Natural killer cell treated with Interleukin-12 subunit alpha and Interleukin-12 subunit beta and Interleukin-15 and Interleukin-18, amount 100 ng/mL, for 72 hours (primary cell): ENCODE measurements at regions not wholly inside any gene's neighbourhood (a gene's known extent, or its start where the extent isn't known, plus 50 kb on each side); places are given as distances from the start of the nearest gene placed in this dataset.
"Not testable (repeated sequence)": the region's sequence is repeated elsewhere in the genome, so short reads cannot be mapped to it uniquely, and the experiment has no call there.

Experiments
- ATAC-seq, 2 donors: fragments of 150-1000 bp; cut with Tn5 transposase in 1 of 2; sonication (Bioruptor Pico), chemical (Tn5 transposase) in 1 of 2; 2 replicates each; pipeline ENCODE4 v1.10.0; 2021
- DNase-seq: peaks from one replicate; pipeline ENCODE4 v3.0.0; 2022; ENCODE audit warnings: low spot score
- H3K27ac Mint-ChIP-seq, 2 donors: 1 replicate in 1 of 2; 2 replicates in 1 of 2; pipeline ENCODE4 v1.8.0; 2022; ENCODE audit warnings: mixed read lengths in 2 of 2, mild to moderate bottlenecking in 1 of 2, moderate library complexity in 1 of 2
- H3K27me3 Mint-ChIP-seq, 2 donors: 1 replicate in 1 of 2; 2 replicates in 1 of 2; pipeline ENCODE4 v1.8.0; 2022; ENCODE audit warnings: mixed read lengths in 2 of 2
- H3K36me3 Mint-ChIP-seq: one replicate; pipeline ENCODE4 v1.8.0; 2022; ENCODE audit warnings: mixed read lengths
- H3K4me1 Mint-ChIP-seq, 2 donors: 1 replicate in 1 of 2; 2 replicates in 1 of 2; pipeline ENCODE4 v1.8.0; 2022; ENCODE audit warnings: low read depth in 2 of 2, mixed read lengths in 2 of 2, mild to moderate bottlenecking in 1 of 2
- H3K4me3 Mint-ChIP-seq: one replicate; pipeline ENCODE4 v1.8.0; 2022; ENCODE audit warnings: mixed read lengths
- H3K9me3 Mint-ChIP-seq: 2 replicates; pipeline ENCODE4 v1.8.0; 2022; ENCODE audit warnings: mixed read lengths

- DNase-seq, result no peak
- Mint-ChIP-seq H3K4me1 (peaks cover 31 to 54% of the 10 kb centered on the region in 2 donors), H3K36me3 (peaks cover 10% of the 10 kb centered on the region), H3K9me3 (peaks cover 7% of the 10 kb centered on the region), H3K27me3 (no peaks in the 10 kb centered on the region), H3K4me3 (peak overlapping the region; percentile 22), H3K27ac (peak overlapping the region; percentile 17 to 76)
- ATAC-seq, result peak in 1 of 2 donors; percentile 16
These were observed 244.6 kb upstream of the TET2 start for GRCh38 chr4:104901961-104902605.

GRCh38 chr4:104905065-104905464 is 241.6 kb upstream of the TET2 start:
- no peaks in the 10 kb centered on the region for H3K36me3 Mint-ChIP-seq
- no peaks in the 10 kb centered on the region for H3K27me3 Mint-ChIP-seq
- no peak for ATAC-seq
- H3K9me3 Mint-ChIP-seq, result no peaks in the 10 kb centered on the region
- no peak overlapping the region for H3K27ac Mint-ChIP-seq
- H3K4me1 Mint-ChIP-seq, result peaks cover 15 to 39% of the 10 kb centered on the region in 2 donors
- H3K4me3 Mint-ChIP-seq, result no peak overlapping the region
- no peak for DNase-seq

- Mint-ChIP-seq H3K4me1 (peaks cover 13 to 36% of the 10 kb centered on the region in 2 donors), H3K36me3 (no peaks in the 10 kb centered on the region), H3K9me3 (no peaks in the 10 kb centered on the region), H3K4me3 (no peak overlapping the region), H3K27me3 (no peaks in the 10 kb centered on the region), H3K27ac (no peak overlapping the region)
- no peak for DNase-seq
- no peak for ATAC-seq
These were observed 241.1 kb upstream of the TET2 start for GRCh38 chr4:104905546-104905945.

- H3K27ac Mint-ChIP-seq, result no peak overlapping the region
- H3K9me3 Mint-ChIP-seq, result peaks cover 2% of the 10 kb centered on the region
- H3K36me3 Mint-ChIP-seq, result no peaks in the 10 kb centered on the region
- ATAC-seq, result no peak
- H3K4me1 Mint-ChIP-seq, result peaks cover 10 to 33% of the 10 kb centered on the region in 2 donors
- DNase-seq, result no peak
- H3K27me3 Mint-ChIP-seq, result no peaks in the 10 kb centered on the region
- H3K4me3 Mint-ChIP-seq, result no peak overlapping the region
These were observed 240.4 kb upstream of the TET2 start for GRCh38 chr4:104906276-104906675.

- Mint-ChIP-seq H3K27ac (no peak overlapping the region), H3K9me3 (peaks cover 6% of the 10 kb centered on the region), H3K4me3 (no peak overlapping the region), H3K36me3 (peaks cover under 1% of the 10 kb centered on the region), H3K27me3 (no peaks in the 10 kb centered on the region), H3K4me1 (peaks cover 8 to 30% of the 10 kb centered on the region in 2 donors)
- ATAC-seq, result no peak
- no peak for DNase-seq
These were observed 239.5 kb upstream of the TET2 start for GRCh38 chr4:104907074-104907649.

- peaks cover 9% of the 10 kb centered on the region for H3K36me3 Mint-ChIP-seq
These were observed 238.7 kb upstream of the TET2 start for GRCh38 chr4:104907991-104908390.

GRCh38 chr4:104909376-104909775 is 237.3 kb upstream of the TET2 start:
- Mint-ChIP-seq H3K27me3 (no peaks in the 10 kb centered on the region), H3K9me3 (peaks cover 8% of the 10 kb centered on the region), H3K36me3 (peaks cover 11% of the 10 kb centered on the region), H3K27ac (no peak overlapping the region), H3K4me3 (no peak overlapping the region), H3K4me1 (peaks cover 15 to 25% of the 10 kb centered on the region in 2 donors)
- DNase-seq (no peak), ATAC-seq (no peak)

More at GRCh38 chr4:104907991-104908390, 238.7 kb upstream of the TET2 start:
- H3K9me3 Mint-ChIP-seq, result peaks cover 8% of the 10 kb centered on the region
- H3K27me3 Mint-ChIP-seq, result no peaks in the 10 kb centered on the region
- no peak overlapping the region for H3K4me3 Mint-ChIP-seq
- H3K4me1 Mint-ChIP-seq, result peaks cover 15 to 31% of the 10 kb centered on the region in 2 donors
- H3K27ac Mint-ChIP-seq, result no peak overlapping the region
- DNase-seq (no peak), ATAC-seq (no peak)

GRCh38 chr4:104912518-104912917 is 234.2 kb upstream of the TET2 start:
- Mint-ChIP-seq H3K4me3 (peak overlapping the region; percentile 5), H3K27ac (peak overlapping the region; percentile 55 to 84), H3K9me3 (peaks cover 8% of the 10 kb centered on the region), H3K36me3 (peaks cover 11% of the 10 kb centered on the region), H3K4me1 (peaks cover 15 to 20% of the 10 kb centered on the region in 2 donors), H3K27me3 (no peaks in the 10 kb centered on the region)
- peak in 1 of 2 donors; percentile 68 for ATAC-seq
- DNase-seq, result no peak

GRCh38 chr4:104915373-104915772 is 231.3 kb upstream of the TET2 start:
- H3K9me3 Mint-ChIP-seq, result peaks cover 8% of the 10 kb centered on the region
- H3K27ac Mint-ChIP-seq, result no peak overlapping the region
- DNase-seq, result no peak
- no peak overlapping the region for H3K4me3 Mint-ChIP-seq
- peaks cover 11% of the 10 kb centered on the region for H3K36me3 Mint-ChIP-seq
- ATAC-seq, result no peak
- H3K4me1 Mint-ChIP-seq, result peaks cover 22 to 25% of the 10 kb centered on the region in 2 donors
- no peaks in the 10 kb centered on the region for H3K27me3 Mint-ChIP-seq

GRCh38 chr4:104915864-104916263 is 230.8 kb upstream of the TET2 start:
- Mint-ChIP-seq H3K4me1 (peaks cover 24 to 28% of the 10 kb centered on the region in 2 donors), H3K27me3 (no peaks in the 10 kb centered on the region), H3K27ac (no peak overlapping the region), H3K4me3 (no peak overlapping the region), H3K36me3 (peaks cover 11% of the 10 kb centered on the region), H3K9me3 (peaks cover 8% of the 10 kb centered on the region)
- ATAC-seq (no peak), DNase-seq (no peak)

- H3K9me3 Mint-ChIP-seq, result no peaks in the 10 kb centered on the region
- ATAC-seq, result no peak
- no peaks in the 10 kb centered on the region for H3K36me3 Mint-ChIP-seq
- no peak overlapping the region for H3K4me3 Mint-ChIP-seq
- H3K27me3 Mint-ChIP-seq, result no peaks in the 10 kb centered on the region
- DNase-seq, result no peak
- peaks cover 7 to 12% of the 10 kb centered on the region in 2 donors for H3K4me1 Mint-ChIP-seq
- no peak overlapping the region for H3K27ac Mint-ChIP-seq
These were observed 227.3 kb upstream of the TET2 start for GRCh38 chr4:104919406-104919805.

- Mint-ChIP-seq H3K27me3 (no peaks in the 10 kb centered on the region), H3K36me3 (peaks cover 31% of the 10 kb centered on the region), H3K9me3 (peaks cover 8% of the 10 kb centered on the region), H3K4me1 (peaks cover 53 to 62% of the 10 kb centered on the region in 2 donors), H3K27ac (peak overlapping the region; percentile 60 to 88), H3K4me3 (no peak overlapping the region)
- DNase-seq (no peak), ATAC-seq (peak in 1 of 2 donors; percentile 24)
These were observed 216.4 kb upstream of the TET2 start for GRCh38 chr4:104930298-104930697.

GRCh38 chr4:104930745-104931736 is 215.6 kb upstream of the TET2 start:
- peak; percentile 65 for DNase-seq
- not testable (repeated sequence) for H3K9me3 Mint-ChIP-seq, H3K27me3 Mint-ChIP-seq
- H3K27ac Mint-ChIP-seq, result peak overlapping the region; percentile 60 to 88
- H3K4me3 Mint-ChIP-seq, result peak overlapping the region; percentile 70
- peaks cover 31% of the 10 kb centered on the region for H3K36me3 Mint-ChIP-seq
- ATAC-seq, result peak; percentile 46 to 67
- H3K4me1 Mint-ChIP-seq, result peaks cover 53 to 62% of the 10 kb centered on the region in 2 donors
